A673 (cell line): ENCODE measurements at regions not wholly inside any gene's neighbourhood (a gene's known extent, or its start where the extent isn't known, plus 50 kb on each side); places are given as distances from the start of the nearest gene placed in this dataset.

ENCODE experiments used
- BruUV-seq: library from RNA; stranded (reverse); fragments of 400-500 nt; replicated peaks from 2 replicates; lab custom pipeline; 2021; lab: Mats Ljungman, UMichigan
- CTCF ChIA-PET: fragments of 300-600 bp; sonication (Branson Sonifier 250); formaldehyde crosslinking; loops from one replicate; lab custom pipeline; 2022; ENCODE audit warnings: antibody characterized with exemption; lab: Charles Lee
- POLR2A ChIA-PET: fragments of 300-600 bp; sonication (Branson Sonifier 250); formaldehyde crosslinking; loops from one replicate; lab custom pipeline; 2022; ENCODE audit warnings: antibody characterized with exemption; ENCODE audit not compliant: low non-redundant PET; lab: Charles Lee
- DNase-seq: peaks from one replicate; pipeline ENCODE4 v3.0.0-alpha.2; 2015; ENCODE audit warnings: low spot score
- H3K27ac ChIP-seq: fragments of 200-600 bp; sonication (generic); 2 replicates; pipeline ENCODE4 v1.5.1; 2016; ENCODE audit warnings: mixed run types, low read depth, mild to moderate bottlenecking, mixed read lengths, antibody characterized with exemption, low read length; ENCODE audit not compliant: poor library complexity, severe bottlenecking
- H3K27me3 ChIP-seq: fragments of 200-600 bp; sonication (generic); replicated peaks from 2 replicates; pipeline ENCODE4 v1.6.1; 2017; ENCODE audit warnings: mixed run types, low read depth, mild to moderate bottlenecking, mixed read lengths, antibody characterized with exemption, low read length; ENCODE audit not compliant: insufficient read depth, poor library complexity
- H3K36me3 ChIP-seq: fragments of 200-600 bp; sonication (generic); 2 replicates; pipeline ENCODE4 v1.6.1; 2016; ENCODE audit warnings: mixed run types, mild to moderate bottlenecking, mixed read lengths, antibody characterized with exemption, low read length; ENCODE audit not compliant: insufficient read depth, poor library complexity, severe bottlenecking
- H3K4me1 ChIP-seq: fragments of 200-600 bp; sonication (generic); 2 replicates; pipeline ENCODE4 v1.6.1; 2017; ENCODE audit warnings: mixed run types, mild to moderate bottlenecking, mixed read lengths, antibody characterized with exemption, low read length; ENCODE audit not compliant: insufficient read depth, poor library complexity, severe bottlenecking
- H3K4me3 ChIP-seq: fragments of 200-600 bp; sonication (generic); 2 replicates; pipeline ENCODE4 v1.5.1; 2016; ENCODE audit warnings: low read depth, mixed run types, mild to moderate bottlenecking, mixed read lengths, low read length; ENCODE audit not compliant: poor library complexity, severe bottlenecking
- H3K9me3 ChIP-seq: fragments of 200-600 bp; sonication (generic); 2 replicates; pipeline ENCODE4 v1.6.1; 2016; ENCODE audit warnings: mixed run types, low read depth, mild to moderate bottlenecking, mixed read lengths, antibody characterized with exemption, low read length; ENCODE audit not compliant: poor library complexity, severe bottlenecking
- CTCF ChIP-seq: fragments of 300-800, 200-600 bp; sonication (generic); conservative IDR thresholded peaks from 2 replicates; pipeline ENCODE4 v1.5.1; 2017; ENCODE audit warnings: low read depth, mild to moderate bottlenecking, antibody characterized with exemption, low read length, moderate library complexity, mixed read lengths
- EZH2 ChIP-seq: fragments of 200-600 bp; sonication (generic); IDR thresholded peaks from 2 replicates; pipeline ENCODE4 v1.6.1; 2017; ENCODE audit warnings: borderline replicate concordance, low read depth, mild to moderate bottlenecking, mixed read lengths, antibody characterized with exemption, low read length; ENCODE audit not compliant: poor library complexity, severe bottlenecking
- intact Hi-C: fragments of 100-400 bp; cut with micrococcal nuclease; formaldehyde crosslinking; loops from one replicate; pipeline ENCODE4 v1.10.0; 2022; ENCODE audit not compliant: unreplicated experiment

GRCh38 chr13:47008318-47008717 is 111.5 kb upstream of the HTR2A start:
- Histone ChIP-seq H3K4me3 (no peak overlapping the region), H3K27me3 (peaks cover 53% of the 10 kb centered on the region), H3K27ac (no peak overlapping the region), H3K4me1 (no peaks in the 10 kb centered on the region), H3K36me3 (no peaks in the 10 kb centered on the region), H3K9me3 (no peaks in the 10 kb centered on the region)
- DNase-seq, result no peak
- TF ChIP-seq CTCF, result no peak
- intact Hi-C loops, result no loop called here
- no TSS peak for BruUV-seq
- POLR2A ChIA-PET, result no interaction called here
- CTCF ChIA-PET, result no interaction called here

GRCh38 chr13:47005756-47006414 is 109.0 kb upstream of the HTR2A start:
- POLR2A ChIA-PET, result no interaction called here
- intact Hi-C loops, result no loop called here
- BruUV-seq, result no TSS peak
- CTCF ChIA-PET, result no interaction called here
- Histone ChIP-seq H3K4me3 (no peak overlapping the region), H3K27ac (no peak overlapping the region), H3K4me1 (no peaks in the 10 kb centered on the region), H3K9me3 (no peaks in the 10 kb centered on the region), H3K36me3 (no peaks in the 10 kb centered on the region), H3K27me3 (peaks cover 68% of the 10 kb centered on the region)
- no peak for TF ChIP-seq EZH2
- TF ChIP-seq CTCF, result no peak
- no peak for DNase-seq

DNA sequence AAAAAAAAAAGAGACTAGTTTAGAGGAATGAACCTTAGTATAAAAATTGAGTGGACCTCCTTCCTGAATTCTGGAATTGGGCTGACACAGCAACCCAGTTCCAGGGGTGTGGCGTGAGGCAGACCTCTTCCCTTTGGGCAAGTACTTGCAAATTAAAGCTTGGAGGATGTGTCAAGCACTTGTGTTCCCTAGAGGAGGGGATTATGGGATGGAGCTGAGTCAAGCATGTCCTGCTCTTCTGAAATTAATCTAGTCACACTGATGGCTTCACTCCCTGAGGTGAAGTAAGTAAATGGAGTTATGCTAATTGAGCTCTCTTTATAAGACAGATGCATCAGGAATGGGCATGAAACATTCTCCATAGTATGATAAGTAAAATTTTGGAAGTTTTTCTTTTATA is 107.7 kb upstream of the HTR2A start:
- DNase-seq, result peak; percentile 2
- BruUV-seq, result no TSS peak
- peaks cover 67% of the 10 kb centered on the region for H3K27me3 ChIP-seq
- H3K4me3 ChIP-seq, result no peak overlapping the region
- H3K27ac ChIP-seq, result no peak overlapping the region
- TF ChIP-seq EZH2 (no peak), CTCF (no peak)
- CTCF ChIA-PET, result interaction anchor here (0.6 kb wide), 1 partner anchor 129 kb away, joined by 3 read pairs; no protein-coding TSS in a partner anchor
- no peaks in the 10 kb centered on the region for H3K4me1 ChIP-seq
- H3K9me3 ChIP-seq, result no peaks in the 10 kb centered on the region
- POLR2A ChIA-PET, result no interaction called here
- intact Hi-C loops, result no loop called here
- H3K36me3 ChIP-seq, result no peaks in the 10 kb centered on the region
